NCI-H526 treated with DMSO at 0.1 percent for 48 hours (cell line): ENCODE measurements at regions not wholly inside any gene's neighbourhood (a gene's known extent, or its start where the extent isn't known, plus 50 kb on each side); places are given as distances from the start of the nearest gene placed in this dataset.
"Not testable (repeated sequence)": the region's sequence is repeated elsewhere in the genome, so short reads cannot be mapped to it uniquely, and the experiment has no call there.

Experiments used
- DNase-seq: peaks from one replicate; lab custom pipeline; 2025; lab: John Stamatoyannopoulos, UW

DNA sequence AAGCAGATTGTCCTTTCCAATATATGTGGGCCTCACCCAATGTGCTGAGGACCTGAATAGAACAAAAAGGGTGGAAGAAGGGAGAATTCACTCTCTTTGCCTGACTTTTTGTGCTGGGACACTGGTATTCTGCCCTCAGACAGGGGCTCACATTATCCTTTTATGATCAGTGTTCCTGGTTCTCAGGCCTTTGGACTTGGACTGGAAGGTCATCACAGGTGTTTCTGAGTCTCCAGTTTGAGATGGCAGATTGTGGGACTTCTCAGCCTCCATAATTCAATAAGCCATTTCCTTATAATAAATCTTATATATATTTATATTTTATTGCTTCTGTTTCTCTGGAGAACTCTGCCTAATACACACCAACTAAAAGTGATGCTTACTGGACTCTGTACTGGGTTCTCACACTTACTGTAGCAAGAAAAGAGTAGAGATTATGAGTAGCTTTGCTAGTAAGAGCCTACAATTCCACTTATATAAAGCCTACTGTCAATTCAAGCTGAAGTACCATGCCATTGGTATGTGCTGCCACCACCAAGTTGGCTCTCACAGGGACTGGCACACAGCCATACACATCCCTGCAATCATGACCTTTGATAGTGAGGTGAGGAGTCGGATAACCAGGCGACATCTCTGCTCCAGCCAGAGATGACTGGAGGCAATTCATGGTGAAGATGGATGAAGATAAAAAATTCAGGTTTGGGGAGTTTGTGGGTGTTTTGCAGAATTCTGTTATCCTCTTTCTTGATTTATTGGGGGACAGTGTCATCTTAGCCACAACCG, 130.7 kb upstream of the NR3C1 start:
- DNase-seq, result no peak

- DNase-seq, result no peak
Measured at GRCh38 chr5:143533475-143533874, 130.0 kb upstream of the NR3C1 start.

DNA sequence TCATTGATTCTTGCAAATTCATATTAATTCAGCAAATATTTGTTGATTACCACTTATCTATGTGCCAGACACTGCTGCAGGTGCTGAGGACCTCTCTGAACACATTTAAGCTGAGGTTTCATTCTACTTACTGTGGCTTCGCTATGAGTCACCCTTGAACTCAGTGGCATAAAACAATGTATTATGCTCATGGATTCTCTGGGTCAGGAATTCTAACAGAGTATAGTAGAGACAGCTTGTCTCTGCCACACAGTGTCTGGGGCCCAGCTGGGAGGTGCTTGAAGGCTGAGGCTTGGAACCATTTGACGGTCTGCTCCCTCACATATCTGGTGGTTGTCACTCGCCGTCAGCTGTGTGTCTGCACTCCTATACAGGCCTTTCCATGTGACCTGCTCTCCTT, 124.3 kb upstream of the NR3C1 start:
- DNase-seq, result no peak

GRCh38 chr5:143525176-143525575, 121.7 kb upstream of the NR3C1 start:
- no peak for DNase-seq

DNA sequence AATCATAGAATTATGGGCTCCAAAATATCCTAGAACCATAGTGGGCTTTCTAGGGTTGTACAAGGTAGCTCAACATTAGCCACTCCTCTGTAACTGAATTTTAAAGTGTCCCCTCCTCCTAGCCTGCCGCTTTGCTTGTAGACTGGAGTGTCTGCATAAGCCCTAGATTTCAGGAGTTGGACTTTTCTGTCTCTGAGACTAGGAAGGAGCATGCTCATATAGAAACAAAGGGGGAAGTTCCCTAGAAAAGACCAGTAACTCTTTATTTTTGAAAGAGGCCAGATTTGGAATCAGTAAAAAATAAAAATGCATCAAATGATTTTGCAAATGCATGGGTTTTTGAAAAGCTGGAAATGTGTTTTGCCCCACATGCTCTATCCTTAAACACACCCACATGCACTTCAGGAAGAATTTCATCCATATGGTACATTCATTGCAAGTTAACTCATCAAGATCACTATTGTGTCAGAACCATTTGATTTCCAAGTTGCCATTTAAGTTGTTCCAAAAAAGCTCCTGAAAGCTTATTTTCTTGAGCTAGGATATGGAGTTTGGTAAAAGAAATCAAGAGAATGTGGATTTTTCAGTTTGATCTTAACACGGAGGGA, 121.0 kb upstream of the NR3C1 start:
- no peak for DNase-seq

DNA sequence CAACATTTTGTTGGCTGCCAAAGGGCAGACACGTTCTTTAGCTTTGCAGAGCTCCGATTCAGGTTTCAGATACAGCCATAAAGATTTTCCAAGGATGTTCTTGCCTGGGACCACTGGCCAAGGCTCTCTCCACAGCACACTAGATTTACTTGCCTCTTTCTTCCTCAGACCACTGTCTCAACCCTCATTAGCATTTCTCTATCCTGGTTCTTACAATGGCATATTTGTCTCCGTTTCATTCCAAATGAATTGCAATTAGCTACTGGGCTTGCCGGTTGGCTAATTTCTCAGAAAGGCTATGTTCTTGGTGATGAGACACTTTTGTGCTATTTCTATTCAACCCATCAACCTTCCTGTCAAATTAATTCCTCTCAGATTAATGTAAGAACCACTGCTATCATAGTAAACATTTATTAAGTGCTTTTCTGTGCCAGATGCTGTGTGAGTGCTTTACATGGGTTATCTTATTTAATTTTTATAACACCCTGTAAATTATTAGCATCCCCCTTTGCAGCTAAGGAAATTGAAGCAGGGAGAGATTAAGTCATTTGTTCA, 118.4 kb upstream of the NR3C1 start:
- no peak for DNase-seq

- no peak for DNase-seq
Measured at GRCh38 chr5:143521141-143521540, 117.7 kb upstream of the NR3C1 start.

DNA sequence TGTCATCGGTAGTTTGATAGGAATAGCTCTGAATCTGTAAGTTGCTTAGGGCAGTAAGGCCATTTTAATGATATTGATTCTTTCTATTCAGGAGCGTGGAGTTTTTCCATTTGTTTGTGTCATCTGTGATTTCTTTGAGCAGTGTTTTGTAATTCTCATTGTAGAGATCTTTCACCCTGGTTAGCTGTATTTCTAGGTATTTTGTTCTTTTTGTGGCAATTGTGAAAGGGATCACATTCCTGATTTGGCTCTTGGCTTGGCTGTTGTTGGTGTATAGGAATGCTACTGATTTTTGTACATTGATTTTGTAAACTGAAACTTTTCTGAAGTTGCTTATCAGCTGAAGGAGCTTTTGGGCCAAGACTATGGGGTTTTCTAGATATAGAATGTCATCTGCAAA, 115.7 kb upstream of the NR3C1 start:
- not testable (repeated sequence) for DNase-seq

- not testable (repeated sequence) for DNase-seq
Measured at GRCh38 chr5:143517824-143518223, 114.3 kb upstream of the NR3C1 start.

DNA sequence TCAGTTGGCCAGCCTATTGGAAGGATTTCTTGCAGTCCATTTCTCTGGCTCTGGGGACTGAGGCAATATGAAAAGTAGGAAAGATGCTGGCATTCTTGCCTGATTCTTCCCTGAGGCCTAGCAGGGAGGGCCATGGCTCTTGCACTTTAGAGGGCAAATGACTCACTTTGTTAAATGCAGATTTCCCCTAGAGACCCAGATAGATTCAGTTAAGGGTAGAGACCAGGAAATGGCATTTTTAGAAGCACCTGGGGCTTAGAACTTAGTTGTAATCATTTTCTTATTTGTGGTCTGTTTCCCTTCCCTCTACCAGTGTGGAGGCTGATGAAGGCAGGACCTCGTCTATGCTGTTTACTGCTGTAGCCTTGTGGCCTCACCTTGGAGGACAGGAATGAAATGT, 112.8 kb upstream of the NR3C1 start:
- no peak for DNase-seq

- DNase-seq, result no peak
Measured at GRCh38 chr5:143515829-143516228, 112.3 kb upstream of the NR3C1 start.

GRCh38 chr5:143514616-143515335, 111.3 kb upstream of the NR3C1 start:
- DNase-seq, result no peak

DNA sequence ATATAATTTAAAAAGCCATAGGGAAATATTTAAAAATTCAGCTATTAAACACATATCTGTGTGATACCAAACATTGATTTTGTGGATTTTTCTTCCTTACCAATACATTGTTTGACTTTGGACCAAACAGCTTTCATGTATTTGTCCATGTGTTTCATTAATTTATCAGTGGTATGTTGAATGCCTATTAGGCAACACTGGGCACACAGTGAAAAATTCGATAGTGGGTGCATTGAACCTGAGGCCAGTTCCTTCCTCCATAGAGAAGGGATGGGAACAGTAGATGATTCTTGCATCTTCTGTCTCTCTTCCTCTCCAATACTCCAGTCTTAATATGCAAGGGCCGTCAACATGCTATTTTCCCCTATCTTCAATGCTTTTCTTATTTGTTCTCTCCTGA, 110.2 kb upstream of the NR3C1 start:
- no peak for DNase-seq

DNA sequence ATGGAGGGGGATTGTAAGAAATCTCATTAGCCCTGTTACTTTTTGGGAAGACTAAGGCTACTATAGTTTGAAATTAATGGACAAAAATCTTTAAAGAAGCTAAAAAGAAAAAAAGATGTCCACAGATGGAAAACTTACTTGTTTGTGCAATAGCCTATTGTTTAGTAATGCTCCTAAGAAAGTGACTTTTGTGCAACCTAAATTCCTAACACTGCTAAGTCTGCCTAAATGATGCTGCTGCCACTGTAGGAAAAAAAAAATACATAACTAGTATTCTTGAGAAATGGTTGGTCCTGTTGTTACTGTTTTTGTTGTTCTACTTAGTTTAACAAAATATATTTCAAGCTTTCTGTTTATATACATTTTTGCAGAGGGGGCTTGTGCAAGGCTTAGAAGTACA, 108.2 kb upstream of the NR3C1 start:
- DNase-seq, result no peak

- no peak for DNase-seq
Measured at GRCh38 chr5:143509758-143510221, 106.3 kb upstream of the NR3C1 start.

GRCh38 chr5:143506836-143507552, 103.5 kb upstream of the NR3C1 start:
- DNase-seq, result no peak

GRCh38 chr5:143505934-143506333, 102.4 kb upstream of the NR3C1 start:
- no peak for DNase-seq

DNA sequence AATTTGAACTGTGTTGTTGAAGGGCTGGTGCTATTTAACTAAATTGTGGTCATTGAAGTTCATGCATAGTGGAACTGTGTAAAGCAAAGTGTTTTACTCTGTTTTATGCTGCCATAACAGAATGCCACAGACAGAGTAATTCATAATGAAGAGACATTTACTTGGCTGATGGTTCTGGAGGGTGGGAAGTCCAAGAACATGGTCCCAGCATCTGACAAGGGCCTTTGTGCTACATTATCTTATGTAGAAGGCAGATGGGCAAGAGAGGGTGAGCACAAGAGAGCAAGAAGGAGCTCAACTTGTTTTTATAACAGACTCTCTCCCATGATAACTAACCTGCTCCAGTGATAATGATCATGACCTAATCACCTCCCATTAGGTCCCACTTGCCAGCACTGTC, 101.9 kb upstream of the NR3C1 start:
- no peak for DNase-seq

DNA sequence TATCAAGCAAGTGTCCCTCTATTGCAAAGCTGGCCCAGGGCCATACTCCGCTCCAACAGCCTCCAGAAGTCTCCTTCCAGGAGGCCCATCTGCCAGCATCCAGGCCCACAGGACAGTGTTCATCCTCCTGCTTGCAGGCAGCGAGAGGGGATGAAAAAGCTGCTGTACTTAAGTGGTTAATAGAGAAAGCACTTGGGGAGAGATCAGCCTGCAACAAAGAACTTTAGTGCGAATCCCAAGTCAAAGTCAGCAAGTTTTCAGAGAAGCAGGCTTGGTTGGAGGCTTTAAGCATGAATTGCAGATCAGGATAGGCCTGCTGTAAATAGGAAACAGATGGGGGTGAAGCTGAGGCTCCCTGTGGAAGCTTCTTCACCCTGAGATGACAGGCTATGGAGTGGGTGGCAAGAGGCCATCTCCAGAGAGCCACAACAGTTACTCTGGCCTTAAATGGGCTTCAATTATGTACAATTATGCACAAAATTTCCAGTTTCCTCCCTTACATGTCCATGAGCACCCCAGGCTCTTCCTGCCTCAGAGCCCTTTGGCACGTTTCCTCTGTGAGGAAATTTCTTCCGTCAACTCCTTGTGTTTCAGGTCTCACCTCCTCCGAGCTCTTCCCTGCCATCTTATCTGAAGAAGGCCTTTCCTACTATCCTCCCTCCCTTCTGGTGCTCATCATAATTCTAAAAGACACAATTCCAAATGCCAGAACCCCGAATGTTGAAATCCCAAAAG, 98.0 kb upstream of the NR3C1 start:
- DNase-seq, result no peak

DNA sequence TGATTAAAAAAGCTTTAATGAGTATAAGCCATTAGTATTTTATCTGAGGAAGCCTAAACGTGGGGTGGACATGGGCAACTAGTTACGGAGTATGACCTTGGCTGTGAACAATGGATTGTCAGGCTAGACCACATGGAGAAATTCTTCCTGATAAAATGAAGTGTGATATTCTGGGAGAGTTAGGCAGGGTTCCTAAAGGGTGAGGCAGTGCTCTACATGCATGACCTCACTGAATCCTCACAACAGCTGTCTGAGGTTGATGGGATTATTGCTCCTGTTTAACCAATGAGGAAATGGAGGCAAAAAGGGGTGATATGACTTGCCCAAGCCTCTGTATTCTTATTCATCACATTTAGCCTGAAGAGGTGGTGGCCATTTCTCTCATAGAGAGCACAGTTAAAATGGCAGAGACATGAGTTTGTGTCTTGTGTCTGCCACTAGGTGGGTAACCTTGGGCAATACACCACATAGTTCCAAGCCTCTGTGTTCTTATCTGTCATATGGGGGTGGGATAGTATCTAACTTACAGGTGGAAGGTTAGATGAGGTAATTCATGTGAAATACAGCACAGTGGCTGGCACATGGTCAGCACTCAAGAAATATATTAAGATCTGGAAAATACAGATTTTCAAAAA, 96.1 kb upstream of the NR3C1 start:
- no peak for DNase-seq

- no peak for DNase-seq
Measured at GRCh38 chr5:143498821-143499220, 95.3 kb upstream of the NR3C1 start.
